ENCODE measurements at regions not wholly inside any gene's neighbourhood (a gene's known extent, or its start where the extent isn't known, plus 50 kb on each side); places are given as distances from the start of the nearest gene placed in this dataset.

- DNase-seq (ENCODE audit: low spot score in 2 of 2) (no peak), ATAC-seq (ENCODE audit: low read depth) (no peak)
- Mint-ChIP-seq H3K36me3 (no peaks in the 10 kb centered on the region), H3K4me1 (no peaks in the 10 kb centered on the region), H3K27ac (no peak overlapping the region), H3K9me3 (no peaks in the 10 kb centered on the region), H3K4me3 (no peak overlapping the region), H3K27me3 (no peaks in the 10 kb centered on the region)
Measured at GRCh38 chr4:18815779-18816173, 794.2 kb upstream of the LCORL start.

GRCh38 chr4:18815081-18815778, 793.7 kb upstream of the LCORL start:
- no peak overlapping the region for H3K4me3 Mint-ChIP-seq
- no peaks in the 10 kb centered on the region for H3K9me3 Mint-ChIP-seq
- H3K36me3 Mint-ChIP-seq = no peaks in the 10 kb centered on the region
- H3K27ac Mint-ChIP-seq = no peak overlapping the region
- H3K4me1 Mint-ChIP-seq = no peaks in the 10 kb centered on the region
- ATAC-seq (ENCODE audit: low read depth) = no peak
- no peaks in the 10 kb centered on the region for H3K27me3 Mint-ChIP-seq
- no peak for DNase-seq (ENCODE audit: low spot score in 2 of 2)

GRCh38 chr4:18813771-18814170, 792.2 kb upstream of the LCORL start:
- no peak for ATAC-seq (ENCODE audit: low read depth)
- no peaks in the 10 kb centered on the region for H3K27me3 Mint-ChIP-seq
- H3K4me1 Mint-ChIP-seq = no peaks in the 10 kb centered on the region
- H3K27ac Mint-ChIP-seq = no peak overlapping the region
- no peak for DNase-seq (ENCODE audit: low spot score in 2 of 2)
- H3K4me3 Mint-ChIP-seq = no peak overlapping the region
- H3K36me3 Mint-ChIP-seq = no peaks in the 10 kb centered on the region
- peaks cover under 1% of the 10 kb centered on the region for H3K9me3 Mint-ChIP-seq

- Mint-ChIP-seq H3K36me3 (no peaks in the 10 kb centered on the region), H3K4me3 (no peak overlapping the region), H3K4me1 (no peaks in the 10 kb centered on the region), H3K27me3 (no peaks in the 10 kb centered on the region), H3K27ac (no peak overlapping the region), H3K9me3 (peaks cover 1% of the 10 kb centered on the region)
- DNase-seq (ENCODE audit: low spot score in 2 of 2) (no peak), ATAC-seq (ENCODE audit: low read depth) (no peak)
Measured at GRCh38 chr4:18813055-18813454, 791.5 kb upstream of the LCORL start.

GRCh38 chr4:18803781-18804180, 782.2 kb upstream of the LCORL start:
- Mint-ChIP-seq H3K27ac (no peak overlapping the region), H3K9me3 (peaks cover 2% of the 10 kb centered on the region), H3K4me3 (no peak overlapping the region), H3K27me3 (no peaks in the 10 kb centered on the region), H3K36me3 (no peaks in the 10 kb centered on the region), H3K4me1 (no peaks in the 10 kb centered on the region)
- no peak for ATAC-seq (ENCODE audit: low read depth)
- DNase-seq (ENCODE audit: low spot score in 2 of 2) = no peak

GRCh38 chr4:18798123-18798522, 776.6 kb upstream of the LCORL start:
- no peaks in the 10 kb centered on the region for H3K4me1 Mint-ChIP-seq
- ATAC-seq (ENCODE audit: low read depth) (no peak), DNase-seq (ENCODE audit: low spot score in 2 of 2) (no peak)
- no peak overlapping the region for H3K4me3 Mint-ChIP-seq
- H3K27ac Mint-ChIP-seq = no peak overlapping the region
- no peaks in the 10 kb centered on the region for H3K9me3 Mint-ChIP-seq
- H3K36me3 Mint-ChIP-seq = no peaks in the 10 kb centered on the region
- H3K27me3 Mint-ChIP-seq = no peaks in the 10 kb centered on the region

GRCh38 chr4:18795794-18796193, 774.2 kb upstream of the LCORL start:
- Mint-ChIP-seq H3K9me3 (no peaks in the 10 kb centered on the region), H3K4me3 (no peak overlapping the region)
- ATAC-seq (ENCODE audit: low read depth) = no peak

GRCh38 chr4:18777190-18777930, 755.8 kb upstream of the LCORL start:
- H3K4me3 Mint-ChIP-seq = no peak overlapping the region
- no peak overlapping the region for H3K27ac Mint-ChIP-seq
- H3K36me3 Mint-ChIP-seq = no peaks in the 10 kb centered on the region
- H3K9me3 Mint-ChIP-seq = peaks cover 12% of the 10 kb centered on the region
- ATAC-seq (ENCODE audit: low read depth) = no peak
- no peak for DNase-seq (ENCODE audit: low spot score in 2 of 2)
- no peaks in the 10 kb centered on the region for H3K4me1 Mint-ChIP-seq
- no peaks in the 10 kb centered on the region for H3K27me3 Mint-ChIP-seq

More at GRCh38 chr4:18795794-18796193, 774.2 kb upstream of the LCORL start:
- Mint-ChIP-seq H3K36me3 (no peaks in the 10 kb centered on the region), H3K4me1 (no peaks in the 10 kb centered on the region), H3K27ac (no peak overlapping the region), H3K27me3 (no peaks in the 10 kb centered on the region)
- DNase-seq (ENCODE audit: low spot score in 2 of 2) = no peak

GRCh38 chr4:18767921-18768320, 746.4 kb upstream of the LCORL start:
- Mint-ChIP-seq H3K4me1 (no peaks in the 10 kb centered on the region), H3K9me3 (peaks cover 10% of the 10 kb centered on the region), H3K27ac (no peak overlapping the region), H3K4me3 (no peak overlapping the region), H3K36me3 (no peaks in the 10 kb centered on the region), H3K27me3 (no peaks in the 10 kb centered on the region)
- DNase-seq (ENCODE audit: low spot score in 2 of 2) = no peak
- no peak for ATAC-seq (ENCODE audit: low read depth)

- ATAC-seq (ENCODE audit: low read depth) = no peak
- Mint-ChIP-seq H3K4me3 (no peak overlapping the region), H3K27me3 (no peaks in the 10 kb centered on the region), H3K4me1 (no peaks in the 10 kb centered on the region), H3K9me3 (no peaks in the 10 kb centered on the region), H3K36me3 (no peaks in the 10 kb centered on the region), H3K27ac (no peak overlapping the region)
- DNase-seq (ENCODE audit: low spot score in 2 of 2) = no peak
Measured at GRCh38 chr4:18756671-18757070, 735.1 kb upstream of the LCORL start.

GRCh38 chr4:18754180-18754579, 732.6 kb upstream of the LCORL start:
- ATAC-seq (ENCODE audit: low read depth) (no peak), DNase-seq (ENCODE audit: low spot score in 2 of 2) (no peak)
- H3K4me3 Mint-ChIP-seq = no peak overlapping the region
- H3K9me3 Mint-ChIP-seq = peaks cover 2% of the 10 kb centered on the region
- H3K27ac Mint-ChIP-seq = no peak overlapping the region
- H3K27me3 Mint-ChIP-seq = no peaks in the 10 kb centered on the region
- H3K36me3 Mint-ChIP-seq = no peaks in the 10 kb centered on the region
- H3K4me1 Mint-ChIP-seq = no peaks in the 10 kb centered on the region

- Mint-ChIP-seq H3K27ac (no peak overlapping the region), H3K4me1 (no peaks in the 10 kb centered on the region), H3K9me3 (peaks cover 6% of the 10 kb centered on the region), H3K4me3 (no peak overlapping the region), H3K27me3 (peaks cover 2% of the 10 kb centered on the region), H3K36me3 (no peaks in the 10 kb centered on the region)
- ATAC-seq (ENCODE audit: low read depth) (no peak), DNase-seq (ENCODE audit: low spot score in 2 of 2) (no peak)
Measured at GRCh38 chr4:18751083-18751482, 729.5 kb upstream of the LCORL start.

GRCh38 chr4:18749391-18749790, 727.8 kb upstream of the LCORL start:
- no peak for ATAC-seq (ENCODE audit: low read depth)
- DNase-seq (ENCODE audit: low spot score in 2 of 2) = no peak
- Mint-ChIP-seq H3K9me3 (peaks cover 6% of the 10 kb centered on the region), H3K36me3 (no peaks in the 10 kb centered on the region), H3K27me3 (peaks cover 2% of the 10 kb centered on the region), H3K4me3 (no peak overlapping the region), H3K4me1 (no peaks in the 10 kb centered on the region), H3K27ac (no peak overlapping the region)

- Mint-ChIP-seq H3K9me3 (no peaks in the 10 kb centered on the region), H3K27me3 (no peaks in the 10 kb centered on the region), H3K36me3 (no peaks in the 10 kb centered on the region), H3K27ac (no peak overlapping the region), H3K4me3 (no peak overlapping the region), H3K4me1 (no peaks in the 10 kb centered on the region)
- DNase-seq (ENCODE audit: low spot score in 2 of 2) (no peak), ATAC-seq (ENCODE audit: low read depth) (no peak)
Measured at GRCh38 chr4:18736551-18736950, 715.0 kb upstream of the LCORL start.
